ENCODE measurements at regions not wholly inside any gene's neighbourhood (a gene's known extent, or its start where the extent isn't known, plus 50 kb on each side); places are given as distances from the start of the nearest gene placed in this dataset.

DNA sequence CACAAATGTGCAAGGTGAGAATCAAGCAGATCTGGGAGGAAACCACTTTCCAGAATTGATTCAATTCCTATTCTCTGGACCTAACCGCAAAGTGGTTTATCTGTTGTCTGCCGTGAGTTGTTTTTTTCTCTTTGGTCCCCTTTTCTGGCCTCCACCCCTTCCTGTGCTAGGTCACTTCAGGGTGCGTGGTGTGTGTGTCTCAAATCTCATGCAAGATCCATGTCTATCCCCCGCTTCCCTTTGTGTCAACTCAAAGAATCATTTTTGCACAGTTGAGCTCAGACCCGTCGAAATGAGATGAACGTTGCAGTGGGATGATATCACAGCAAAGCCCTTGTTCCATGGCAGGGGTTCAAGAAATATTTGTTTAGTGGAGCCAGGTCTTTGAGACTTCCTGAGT lies 184.5 kb downstream of the GATA3 start:
- H3K4me1 Mint-ChIP-seq, result peaks cover 15 to 43% (median 33%) of the 10 kb centered on the region in 4 donors
- H3K9me3 Mint-ChIP-seq, result no peaks in the 10 kb centered on the region
- H3K4me3 Mint-ChIP-seq, result peak overlapping the region; percentile 7 to 52 (median 36)
- POLR2A ChIA-PET, result interaction anchor here (0.7 to 1.0 kb wide), 2 partner anchors 11 to 23 kb away, joined by 3 read pairs; no protein-coding TSS in a partner anchor
- ATAC-seq (peak; percentile 17 to 29), DNase-seq (no peak)
- no peaks in the 10 kb centered on the region for H3K36me3 Mint-ChIP-seq
- H3K27ac Mint-ChIP-seq, result peak overlapping the region in 4 of 10 donors; percentile 13 to 49 (median 28)
- no peaks in the 10 kb centered on the region for H3K27me3 Mint-ChIP-seq

GRCh38 chr10:8240861-8241260 lies 186.4 kb downstream of the GATA3 start:
- peak overlapping the region in 2 of 10 donors; percentile 2 to 33 for H3K27ac Mint-ChIP-seq
- no peak for DNase-seq
- H3K4me3 Mint-ChIP-seq, result no peak overlapping the region
- POLR2A ChIA-PET, result interaction anchor here (0.6 to 1.2 kb wide), 3 partner anchors 23 to 168 kb away, joined by 3 read pairs; no protein-coding TSS in a partner anchor
- ATAC-seq, result no peak
- peaks cover 26 to 62% (median 51%) of the 10 kb centered on the region in 4 donors for H3K4me1 Mint-ChIP-seq
- no peaks in the 10 kb centered on the region for H3K27me3 Mint-ChIP-seq
- no peaks in the 10 kb centered on the region for H3K36me3 Mint-ChIP-seq
- no peaks in the 10 kb centered on the region for H3K9me3 Mint-ChIP-seq

GRCh38 chr10:8242295-8242872 lies 187.9 kb downstream of the GATA3 start:
- ATAC-seq, result no peak
- peaks cover 26 to 66% (median 62%) of the 10 kb centered on the region in 4 donors for H3K4me1 Mint-ChIP-seq

GRCh38 chr10:8245131-8245813 lies 190.8 kb downstream of the GATA3 start:
- peaks cover 0 to 11% (median 0%) of the 10 kb centered on the region in 9 donors for H3K9me3 Mint-ChIP-seq
- POLR2A ChIA-PET, result interaction anchor here (0.7 to 1.4 kb wide), 5 partner anchors 62 to 188 kb away, joined by 3 to 6 read pairs (median 3); no protein-coding TSS in a partner anchor

More at GRCh38 chr10:8242295-8242872, 187.9 kb downstream of the GATA3 start:
- no peak overlapping the region for H3K4me3 Mint-ChIP-seq
- peak overlapping the region in 3 of 10 donors; percentile 34 to 60 (median 52) for H3K27ac Mint-ChIP-seq
- POLR2A ChIA-PET, result no interaction called here
- no peaks in the 10 kb centered on the region for H3K27me3 Mint-ChIP-seq
- no peaks in the 10 kb centered on the region for H3K36me3 Mint-ChIP-seq
- no peak for DNase-seq
- H3K9me3 Mint-ChIP-seq, result peaks cover 0 to 7% (median 0%) of the 10 kb centered on the region in 9 donors

DNA sequence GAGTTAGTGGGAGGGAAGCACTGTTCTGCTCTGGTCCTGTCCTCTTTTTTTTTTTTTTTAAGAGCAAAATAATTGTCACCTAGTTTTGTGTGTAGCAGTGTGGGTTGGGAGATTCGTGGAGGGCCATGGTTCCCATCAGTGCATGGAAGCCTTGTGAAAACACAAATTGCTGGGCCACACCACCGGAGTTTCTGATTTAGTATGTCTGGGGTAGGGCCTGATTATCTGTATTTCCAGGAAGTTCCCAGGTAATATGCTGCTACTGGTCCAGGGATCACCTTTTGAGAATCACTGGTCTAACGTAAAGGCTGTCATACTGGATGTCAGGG lies 191.3 kb downstream of the GATA3 start:
- H3K4me3 Mint-ChIP-seq, result peak overlapping the region in 8 of 10 donors; percentile 41 to 86 (median 72)
- peaks cover 0 to 3% (median 0%) of the 10 kb centered on the region in 3 donors for H3K36me3 Mint-ChIP-seq
- peak overlapping the region; percentile 68 to 94 (median 90) for H3K27ac Mint-ChIP-seq
- no peaks in the 10 kb centered on the region for H3K27me3 Mint-ChIP-seq
- POLR2A ChIA-PET, result interaction anchor here (1.0 to 1.4 kb wide), 3 partner anchors 63 to 188 kb away, joined by 3 to 6 read pairs (median 3); no protein-coding TSS in a partner anchor
- peaks cover 0 to 11% (median 0%) of the 10 kb centered on the region in 9 donors for H3K9me3 Mint-ChIP-seq
- DNase-seq (no peak), ATAC-seq (peak in 1 of 2 donors; percentile 16)
- H3K4me1 Mint-ChIP-seq, result peaks cover 20 to 44% (median 42%) of the 10 kb centered on the region in 4 donors

More at GRCh38 chr10:8245131-8245813, 190.8 kb downstream of the GATA3 start:
- ATAC-seq, result peak; percentile 93 to 97
- H3K27me3 Mint-ChIP-seq, result no peaks in the 10 kb centered on the region
- H3K36me3 Mint-ChIP-seq, result peaks cover 0 to 3% (median 0%) of the 10 kb centered on the region in 3 donors
- peak in 5 of 10 donors; percentile 12 to 75 (median 57) for DNase-seq
- peak overlapping the region; percentile 50 to 86 (median 72) for H3K4me3 Mint-ChIP-seq
- H3K4me1 Mint-ChIP-seq, result peaks cover 20 to 44% (median 42%) of the 10 kb centered on the region in 4 donors
- H3K27ac Mint-ChIP-seq, result peak overlapping the region; percentile 68 to 94 (median 90)

DNA sequence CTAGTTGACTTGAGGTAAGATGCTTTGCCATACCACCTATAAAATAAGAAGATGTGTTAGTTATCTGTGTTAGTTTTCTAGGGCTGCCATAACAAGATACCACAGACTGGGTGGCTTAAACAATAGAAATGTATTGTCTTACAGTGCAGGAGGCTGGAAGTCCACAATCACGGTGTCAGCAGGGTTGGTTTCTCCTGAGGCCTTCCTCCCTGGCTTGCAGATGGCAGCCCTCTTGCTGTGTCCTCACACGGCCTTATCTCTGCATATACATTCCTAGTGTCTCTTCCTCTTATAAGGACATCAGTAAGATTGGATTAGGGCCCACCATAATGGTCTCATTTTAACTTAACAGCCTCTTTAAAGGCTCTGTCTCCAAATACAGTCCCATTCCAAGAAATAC lies 192.1 kb downstream of the GATA3 start:
- ATAC-seq (no peak), DNase-seq (no peak)
- Mint-ChIP-seq H3K9me3 (peaks cover 0 to 11% (median 0%) of the 10 kb centered on the region in 9 donors), H3K27me3 (no peaks in the 10 kb centered on the region), H3K4me1 (peaks cover 20 to 42% (median 41%) of the 10 kb centered on the region in 4 donors), H3K4me3 (no peak overlapping the region), H3K36me3 (peaks cover 0 to 3% (median 0%) of the 10 kb centered on the region in 3 donors), H3K27ac (peak overlapping the region in 3 of 10 donors; percentile 32 to 51 (median 39))
- POLR2A ChIA-PET, result no interaction called here

- H3K27ac Mint-ChIP-seq, result peak overlapping the region in 2 of 10 donors; percentile 11 to 90
- H3K27me3 Mint-ChIP-seq, result no peaks in the 10 kb centered on the region
- no peak for ATAC-seq
- POLR2A ChIA-PET, result no interaction called here
- H3K36me3 Mint-ChIP-seq, result peaks cover 0 to 3% (median 0%) of the 10 kb centered on the region in 3 donors
- peaks cover 0 to 11% (median 0%) of the 10 kb centered on the region in 9 donors for H3K9me3 Mint-ChIP-seq
- no peak overlapping the region for H3K4me3 Mint-ChIP-seq
- peaks cover 20 to 42% (median 40%) of the 10 kb centered on the region in 4 donors for H3K4me1 Mint-ChIP-seq
- no peak for DNase-seq
Measured at GRCh38 chr10:8247191-8247590, 192.7 kb downstream of the GATA3 start.

DNA sequence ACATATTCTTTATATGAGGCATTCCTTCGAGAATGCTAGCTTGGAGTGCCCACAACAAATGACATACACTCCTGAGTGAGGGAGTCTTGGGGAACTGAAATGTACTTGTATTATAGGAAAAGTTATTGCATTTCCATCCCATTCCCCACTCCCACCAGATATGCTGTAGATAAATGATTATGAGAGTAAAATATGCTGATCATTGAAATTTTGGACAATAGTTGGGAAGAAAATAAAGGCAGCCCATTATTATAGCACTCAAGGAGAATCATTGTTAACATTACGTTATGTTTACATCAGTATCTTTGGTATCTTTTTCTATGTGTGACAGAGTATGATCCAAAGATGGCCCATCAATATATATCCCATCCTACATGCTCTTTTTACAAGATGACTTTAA lies 194.4 kb downstream of the GATA3 start:
- no peak for ATAC-seq
- Mint-ChIP-seq H3K27me3 (no peaks in the 10 kb centered on the region), H3K4me1 (peaks cover 15 to 33% (median 29%) of the 10 kb centered on the region in 4 donors), H3K4me3 (no peak overlapping the region), H3K36me3 (peaks cover 0 to 3% (median 0%) of the 10 kb centered on the region in 3 donors), H3K27ac (no peak overlapping the region), H3K9me3 (peaks cover 0 to 11% (median 0%) of the 10 kb centered on the region in 9 donors)
- no peak for DNase-seq
- POLR2A ChIA-PET, result no interaction called here

DNA sequence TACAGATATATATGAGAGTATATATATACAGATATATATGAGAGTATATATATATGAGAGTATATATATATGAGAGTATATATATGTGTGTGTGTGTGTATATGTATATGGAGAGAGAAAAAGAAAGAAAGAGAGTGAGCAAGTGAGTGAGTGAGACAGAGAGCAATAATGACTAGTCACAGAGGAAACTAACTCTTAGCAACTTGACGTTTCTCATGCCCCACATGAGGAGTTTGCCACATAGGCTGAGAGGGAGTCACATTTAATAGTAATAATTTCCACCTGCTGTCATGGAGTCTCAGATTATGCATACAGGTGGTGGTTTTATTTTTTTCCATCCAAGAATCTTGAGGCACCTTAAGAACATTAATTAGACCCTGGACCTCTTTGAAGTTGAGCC lies 199.9 kb downstream of the GATA3 start:
- Mint-ChIP-seq H3K27ac (no peak overlapping the region), H3K27me3 (no peaks in the 10 kb centered on the region), H3K36me3 (peaks cover 0 to 6% (median 0%) of the 10 kb centered on the region in 3 donors), H3K9me3 (peaks cover 0 to 9% (median 0%) of the 10 kb centered on the region in 9 donors), H3K4me3 (no peak overlapping the region), H3K4me1 (peaks cover 0 to 7% (median 6%) of the 10 kb centered on the region in 4 donors)
- DNase-seq (no peak), ATAC-seq (no peak)
- POLR2A ChIA-PET, result no interaction called here

DNA sequence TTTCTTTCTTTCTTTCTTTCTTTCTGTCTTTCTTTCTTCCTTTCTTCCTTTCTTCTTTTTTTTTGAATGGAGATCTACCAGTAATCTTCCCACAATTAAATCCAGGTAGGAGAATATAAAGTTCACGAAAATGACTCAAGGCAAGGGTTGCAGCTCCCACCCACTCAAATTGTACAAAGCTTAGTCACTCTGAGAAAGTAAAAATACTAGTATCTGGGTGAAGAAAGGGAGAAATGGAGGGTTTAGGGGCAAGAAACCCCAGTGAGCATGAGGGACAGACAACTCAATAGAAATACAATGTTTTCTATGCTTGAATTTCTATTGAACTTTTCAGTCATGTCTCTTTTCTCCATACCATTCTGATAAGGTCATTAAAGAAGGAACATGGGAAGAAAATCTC lies 200.8 kb downstream of the GATA3 start:
- Mint-ChIP-seq H3K9me3 (peaks cover 0 to 9% (median 0%) of the 10 kb centered on the region in 9 donors), H3K27me3 (no peaks in the 10 kb centered on the region)
- ATAC-seq, result no peak

DNA sequence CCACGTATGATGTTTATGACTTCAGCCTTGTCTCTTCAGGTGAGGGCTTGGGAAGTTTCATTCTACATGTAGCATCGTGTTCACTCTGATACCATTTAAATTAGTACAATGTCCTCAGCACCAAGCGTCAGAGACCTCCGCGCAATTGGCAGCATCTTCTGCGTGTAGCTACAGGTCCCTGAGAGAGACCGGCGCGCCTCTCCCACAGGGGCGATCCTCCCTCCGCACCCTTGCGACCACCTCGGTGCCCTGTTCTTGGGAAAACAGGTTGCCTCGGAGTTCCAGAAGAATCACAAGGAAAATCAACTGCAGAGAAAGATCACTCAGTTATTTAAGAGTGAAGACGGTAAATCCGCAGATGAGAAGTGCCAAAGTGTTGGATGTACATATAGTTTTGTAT lies 206.2 kb downstream of the GATA3 start:
- no peak overlapping the region for H3K4me3 Mint-ChIP-seq
- peaks cover 0 to 3% (median 0%) of the 10 kb centered on the region in 3 donors for H3K36me3 Mint-ChIP-seq
- peaks cover 0 to 9% (median 0%) of the 10 kb centered on the region in 9 donors for H3K9me3 Mint-ChIP-seq
- H3K27me3 Mint-ChIP-seq, result no peaks in the 10 kb centered on the region
- no peak for ATAC-seq
- H3K27ac Mint-ChIP-seq, result no peak overlapping the region
- DNase-seq, result no peak
- POLR2A ChIA-PET, result no interaction called here
- H3K4me1 Mint-ChIP-seq, result peaks cover 0 to 5% (median 2%) of the 10 kb centered on the region in 4 donors

More for the DNA sequence above, 200.8 kb downstream of the GATA3 start:
- H3K27ac Mint-ChIP-seq, result peak overlapping the region in 1 of 10 donors; percentile 40
- H3K4me3 Mint-ChIP-seq, result no peak overlapping the region
- peaks cover 0 to 3% (median 0%) of the 10 kb centered on the region in 3 donors for H3K36me3 Mint-ChIP-seq
- H3K4me1 Mint-ChIP-seq, result peaks cover 0 to 7% (median 6%) of the 10 kb centered on the region in 4 donors
- no peak for DNase-seq
- POLR2A ChIA-PET, result interaction anchor here (0.6 kb wide), 1 partner anchor 11 kb away, joined by 3 read pairs; no protein-coding TSS in a partner anchor

DNA sequence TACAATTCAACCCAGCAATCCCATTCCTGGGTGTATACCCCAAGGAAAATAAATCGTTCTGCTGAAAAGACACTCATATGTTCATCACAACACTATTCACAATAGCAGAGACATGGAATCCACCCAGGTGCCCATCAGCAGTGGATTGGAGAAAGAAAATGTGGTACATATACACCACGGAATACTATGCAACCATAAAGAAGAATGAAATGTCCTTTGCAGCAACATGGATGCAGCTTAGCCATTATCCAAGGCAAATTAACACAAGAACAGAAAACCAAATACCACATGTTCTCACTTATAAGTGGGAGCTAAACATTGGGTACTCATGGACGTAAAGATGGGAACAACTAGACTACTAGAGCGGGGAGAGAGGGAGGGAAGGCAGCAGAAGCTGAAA lies 207.8 kb downstream of the GATA3 start:
- no peaks in the 10 kb centered on the region for H3K27me3 Mint-ChIP-seq
- peaks cover 0 to 9% (median 0%) of the 10 kb centered on the region in 9 donors for H3K9me3 Mint-ChIP-seq
- no peak for DNase-seq
- no peak overlapping the region for H3K4me3 Mint-ChIP-seq
- POLR2A ChIA-PET, result interaction anchor here (1.0 kb wide), 1 partner anchor 23 kb away, joined by 3 read pairs; no protein-coding TSS in a partner anchor
- no peak for ATAC-seq
- peaks cover 0 to 3% (median 0%) of the 10 kb centered on the region in 3 donors for H3K36me3 Mint-ChIP-seq
- H3K27ac Mint-ChIP-seq, result peak overlapping the region in 1 of 10 donors; percentile 53
- peaks cover 0 to 4% (median 2%) of the 10 kb centered on the region in 4 donors for H3K4me1 Mint-ChIP-seq

Data from naive thymus-derived CD8-positive, alpha-beta T cell (primary cell).